ENCODE measurements at regions not wholly inside any gene's neighbourhood (a gene's known extent, or its start where the extent isn't known, plus 50 kb on each side); places are given as distances from the start of the nearest gene placed in this dataset.

- no peak for DNase-seq (ENCODE audit: low spot score)
Observed at GRCh38 chr3:81279481-81280379, 481.7 kb downstream of the GBE1 start.

GRCh38 chr3:81277853-81278252 is 483.6 kb downstream of the GBE1 start:
- DNase-seq (ENCODE audit: low spot score): no peak

- DNase-seq (ENCODE audit: low spot score): no peak
Observed at GRCh38 chr3:81274671-81275070, 486.8 kb downstream of the GBE1 start.

GRCh38 chr3:81270603-81271379 is 490.7 kb downstream of the GBE1 start:
- DNase-seq (ENCODE audit: low spot score): no peak

- no peak for DNase-seq (ENCODE audit: low spot score)
Observed at GRCh38 chr3:81268526-81268925, 492.9 kb downstream of the GBE1 start.

DNA sequence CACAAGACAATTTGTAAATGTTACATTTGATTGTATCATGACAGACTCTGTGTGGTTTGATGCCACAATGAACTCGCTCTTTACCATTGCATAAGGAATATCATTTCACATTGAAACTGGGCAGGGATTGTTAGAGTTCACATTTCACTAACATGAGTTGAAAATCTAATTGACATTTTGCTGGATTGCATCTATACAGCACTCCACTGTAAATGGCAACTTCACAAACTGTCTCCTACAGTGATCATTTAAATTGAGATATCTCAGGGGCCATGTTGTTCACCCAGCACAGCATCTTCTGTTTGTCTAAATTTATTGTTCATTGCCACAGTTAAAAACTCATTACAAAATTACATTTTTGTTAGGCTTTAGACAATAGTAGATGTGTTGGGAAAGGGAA is 499.4 kb downstream of the GBE1 start:
- no peak for DNase-seq (ENCODE audit: low spot score)

DNA sequence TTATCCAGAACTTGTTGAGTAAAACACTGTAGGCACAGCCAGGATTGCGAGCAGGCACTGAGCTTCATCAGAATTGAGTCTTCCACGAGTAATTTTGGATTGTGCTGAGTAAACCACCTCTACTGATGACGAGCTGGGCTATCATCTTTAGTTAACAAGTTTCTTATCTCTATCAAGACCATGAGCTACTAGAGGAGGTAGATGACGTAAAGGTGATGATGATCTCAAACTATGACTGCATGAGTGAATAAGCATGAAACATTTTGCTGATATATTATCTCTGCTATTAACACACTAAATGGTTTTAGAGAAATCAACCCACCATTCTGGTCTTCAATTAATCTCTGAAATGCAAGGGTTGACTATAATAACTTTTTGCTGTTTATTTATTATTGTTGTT is 506.0 kb downstream of the GBE1 start:
- no peak for DNase-seq (ENCODE audit: low spot score)

DNA sequence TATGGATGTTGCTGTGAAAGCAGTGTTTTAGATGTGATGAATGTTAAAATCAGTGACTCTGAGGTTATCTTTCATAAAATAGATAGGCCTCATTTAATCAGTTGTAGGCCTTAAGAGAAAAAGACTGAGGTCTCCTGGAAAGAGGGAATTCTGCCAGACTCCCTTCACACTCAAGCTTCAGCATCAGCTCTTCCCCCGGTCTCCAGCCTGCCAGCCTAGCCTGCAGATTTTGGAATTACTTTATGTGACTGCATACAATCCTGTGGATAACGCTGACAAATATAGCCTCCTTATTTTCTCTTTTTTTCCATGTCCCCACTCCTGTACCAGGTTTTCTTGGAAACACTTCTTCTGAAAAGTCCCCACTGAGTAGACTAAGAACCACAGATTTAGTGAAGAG is 510.3 kb downstream of the GBE1 start:
- no peak for DNase-seq (ENCODE audit: low spot score)

GRCh38 chr3:81249540-81250029 is 511.9 kb downstream of the GBE1 start:
- DNase-seq (ENCODE audit: low spot score): no peak

- no peak for DNase-seq (ENCODE audit: low spot score)
Observed at GRCh38 chr3:81245501-81245900, 515.9 kb downstream of the GBE1 start.

DNA sequence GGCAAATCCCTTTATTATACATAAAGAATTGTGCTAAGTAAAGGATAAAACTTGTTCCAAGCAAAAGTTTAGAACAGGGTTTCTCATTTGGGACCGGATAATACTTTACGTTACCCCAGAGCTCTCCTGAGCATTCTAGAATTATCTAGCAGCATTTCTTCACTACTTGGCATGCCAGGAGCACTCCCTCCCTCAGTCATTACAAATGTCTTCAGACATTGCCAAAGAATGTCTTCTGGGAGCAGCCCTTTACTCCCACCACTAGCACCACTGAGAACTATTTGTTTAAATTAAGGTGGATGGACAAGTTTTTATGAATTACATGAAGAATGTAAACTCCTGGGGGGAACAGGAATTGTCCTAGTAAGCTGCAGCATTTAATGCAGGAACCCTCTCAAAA is 516.4 kb downstream of the GBE1 start:
- DNase-seq (ENCODE audit: low spot score): no peak

DNA sequence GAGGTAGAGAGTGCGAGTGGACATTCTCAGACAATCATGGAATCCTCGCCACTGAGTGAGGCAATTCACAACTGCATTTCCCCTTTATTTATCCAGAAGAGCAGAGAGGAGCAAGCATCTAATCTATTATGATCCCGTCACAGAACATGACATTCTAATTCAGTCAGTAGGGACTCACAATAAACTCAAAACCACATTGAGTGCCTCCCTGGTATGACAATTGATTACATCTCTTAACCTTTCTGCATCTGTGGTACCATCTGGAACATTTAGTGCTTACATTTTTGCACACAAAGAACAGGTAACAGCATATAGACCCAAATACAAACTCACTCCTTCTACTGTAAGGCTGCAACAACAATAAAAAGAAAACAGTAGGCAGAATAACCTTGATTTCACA is 517.2 kb downstream of the GBE1 start:
- no peak for DNase-seq (ENCODE audit: low spot score)

DNA sequence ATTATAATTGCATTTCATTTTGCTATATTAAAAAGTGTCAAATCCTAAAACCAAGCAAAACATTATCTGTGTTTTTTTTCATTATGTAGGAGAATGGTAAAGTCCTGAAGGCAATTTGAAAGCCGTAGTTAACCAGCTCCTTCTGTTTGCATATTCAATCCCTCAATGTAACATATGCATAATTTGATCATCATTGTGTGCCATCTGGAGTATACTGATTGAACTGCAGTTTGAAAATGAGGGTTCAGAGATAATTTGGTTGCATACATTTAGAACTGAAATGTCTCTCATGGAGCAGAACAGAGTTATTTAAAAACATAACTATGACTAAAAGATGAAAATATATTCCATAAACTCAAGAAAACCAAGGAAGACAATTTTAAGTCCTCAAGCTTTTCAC is 518.6 kb downstream of the GBE1 start:
- no peak for DNase-seq (ENCODE audit: low spot score)

DNA sequence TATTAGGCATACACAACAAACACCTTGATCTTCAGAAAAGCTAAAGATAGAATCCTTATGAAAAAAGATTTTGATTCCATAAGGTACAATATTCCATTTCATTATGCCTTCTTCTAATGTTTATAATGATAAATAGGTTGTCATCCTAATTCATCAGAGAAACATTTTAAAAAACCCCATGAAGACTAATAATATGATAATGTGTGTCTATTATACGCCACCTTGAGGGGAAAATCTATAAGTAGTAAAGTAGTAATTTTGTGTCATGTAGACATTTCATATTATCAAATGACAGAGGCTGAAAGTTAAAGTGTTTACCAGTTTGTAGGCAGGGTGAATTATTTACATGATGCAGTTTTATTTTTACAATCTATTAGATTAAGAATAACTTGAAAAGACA is 524.3 kb downstream of the GBE1 start:
- no peak for DNase-seq (ENCODE audit: low spot score)

DNA sequence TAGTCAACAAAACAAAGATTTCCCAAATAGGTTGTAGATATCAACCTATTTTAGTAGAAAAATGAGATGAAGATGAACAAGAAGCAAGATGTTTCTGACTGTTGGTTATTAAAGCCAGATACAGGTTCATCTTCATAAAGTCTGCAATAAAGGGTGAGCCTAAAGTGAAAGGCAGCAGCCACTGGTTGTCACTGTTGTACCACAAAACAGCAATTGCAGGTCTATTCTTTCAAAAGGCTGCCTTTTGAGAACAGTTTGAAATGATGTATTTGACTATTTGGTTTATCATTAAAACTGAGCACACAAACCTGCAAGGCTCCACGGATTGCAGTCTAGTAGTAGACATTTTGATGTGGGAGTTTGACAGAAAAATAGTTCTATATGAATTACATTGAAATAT is 543.4 kb downstream of the GBE1 start:
- peak; percentile 5 for DNase-seq (ENCODE audit: low spot score)

DNA sequence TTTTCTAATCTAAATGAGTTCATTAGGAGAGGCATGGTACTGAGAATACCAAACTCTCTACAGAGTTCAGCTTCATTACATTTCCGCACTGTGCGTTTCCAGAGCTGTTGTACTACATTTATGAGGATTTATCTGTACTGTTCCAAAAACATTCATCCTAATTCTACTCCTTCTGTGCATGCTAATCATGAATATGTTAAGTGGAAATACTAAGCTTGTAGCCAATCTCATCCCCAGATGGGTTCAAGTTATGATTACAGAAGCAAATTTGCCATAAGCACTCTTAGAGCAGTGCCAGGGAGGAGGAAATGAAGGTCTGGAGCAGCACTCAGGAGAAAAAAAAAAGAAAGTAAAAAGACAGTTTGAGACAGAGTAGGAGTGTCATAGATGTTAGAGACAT is 544.3 kb downstream of the GBE1 start:
- DNase-seq (ENCODE audit: low spot score): no peak

DNA sequence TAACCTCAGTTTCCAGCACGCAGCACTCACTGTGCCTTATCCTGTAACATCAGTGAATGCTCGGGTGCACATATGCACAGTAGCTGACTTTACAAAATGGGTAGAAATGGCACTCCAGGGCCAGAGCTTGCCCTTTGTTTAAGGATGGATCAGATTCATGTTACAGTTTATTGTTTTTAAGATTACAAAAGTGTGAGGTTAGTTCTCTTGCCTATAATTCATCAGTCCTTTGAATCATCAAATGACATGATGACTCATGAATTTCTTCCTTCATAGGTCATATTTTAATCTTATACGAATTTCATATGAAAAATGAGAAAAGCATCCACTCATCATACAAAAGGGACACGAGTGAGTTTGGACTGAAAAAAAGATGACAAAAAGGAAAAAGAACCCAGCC is 545.3 kb downstream of the GBE1 start:
- DNase-seq (ENCODE audit: low spot score): peak; percentile 13

DNA sequence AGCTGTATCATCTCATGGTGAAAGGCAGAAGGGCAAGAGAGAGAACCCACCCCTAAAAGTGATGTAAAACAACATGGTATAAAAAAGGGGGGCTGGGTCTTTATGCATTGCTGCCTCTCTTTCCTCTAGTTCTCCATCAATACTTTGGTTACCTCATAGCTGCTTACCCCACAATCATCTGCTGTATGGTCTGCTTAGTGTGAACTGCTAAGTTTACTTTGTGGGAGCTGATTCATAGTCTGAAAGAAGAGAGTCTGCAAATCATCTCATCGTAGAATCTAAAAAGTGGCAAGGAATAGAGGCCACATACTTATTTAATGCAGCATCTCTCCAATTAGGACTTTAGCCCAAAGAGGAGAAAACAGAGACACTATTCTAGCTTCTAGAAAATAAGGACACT is 546.8 kb downstream of the GBE1 start:
- DNase-seq (ENCODE audit: low spot score): peak; percentile 5

DNA sequence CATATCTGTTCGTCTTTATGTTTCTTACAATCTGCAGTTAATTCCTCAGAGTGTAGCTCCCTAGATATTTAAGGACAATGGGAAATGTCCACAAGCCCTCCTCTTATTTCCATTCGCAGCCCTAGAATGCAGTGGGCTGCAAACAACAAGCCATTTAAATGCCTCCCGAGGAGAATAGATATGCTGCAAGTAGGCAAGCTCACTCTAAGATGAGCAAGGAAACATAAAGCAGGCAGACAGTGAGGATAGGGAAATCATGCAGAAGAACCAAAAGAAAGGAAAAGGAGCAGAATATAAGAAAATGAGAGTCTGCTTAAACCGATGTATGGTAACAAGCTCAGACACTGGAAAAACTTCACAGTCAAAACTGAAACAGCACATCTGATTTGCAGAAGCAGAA is 561.9 kb downstream of the GBE1 start:
- no peak for DNase-seq (ENCODE audit: low spot score)

- no peak for DNase-seq (ENCODE audit: low spot score)
Observed at GRCh38 chr3:81198756-81199155, 562.7 kb downstream of the GBE1 start.

GRCh38 chr3:81198216-81198615 is 563.2 kb downstream of the GBE1 start:
- no peak for DNase-seq (ENCODE audit: low spot score)

DNA sequence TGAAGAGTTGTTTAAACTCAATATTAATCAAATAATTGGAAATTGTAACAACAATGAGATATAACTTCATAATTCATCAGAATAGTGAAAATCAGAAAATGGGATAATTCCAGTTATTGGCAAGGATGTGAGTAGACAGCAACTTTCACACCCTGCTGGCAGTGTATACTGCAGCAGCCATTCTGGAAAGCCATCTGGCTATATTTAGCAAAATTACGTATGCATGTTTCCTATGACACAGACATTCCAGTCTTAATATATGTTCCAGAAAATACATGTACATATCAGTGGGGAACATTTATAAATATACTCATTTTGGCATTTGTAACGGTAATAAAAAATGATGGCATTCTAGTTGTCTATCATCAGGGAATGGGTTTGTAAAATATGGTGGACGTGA is 564.1 kb downstream of the GBE1 start:
- no peak for DNase-seq (ENCODE audit: low spot score)

DNA sequence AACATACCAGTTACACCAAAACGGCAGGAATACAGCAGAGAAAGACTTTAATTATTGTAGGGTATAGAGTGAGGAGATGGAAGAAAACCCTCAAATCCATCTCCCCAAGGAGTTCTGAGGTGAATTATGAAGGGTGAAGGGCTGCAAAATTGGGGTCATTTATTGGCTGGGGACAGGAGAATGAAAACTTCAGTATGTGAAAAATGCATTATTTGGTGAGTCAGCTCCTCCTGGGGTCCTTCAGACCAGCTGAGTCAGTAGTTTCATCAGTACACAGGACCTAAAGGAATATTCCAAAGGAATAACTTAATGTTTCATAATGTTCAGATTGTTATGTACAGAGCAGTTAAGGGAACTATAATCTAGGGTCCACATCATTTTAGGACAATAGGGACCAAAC is 566.0 kb downstream of the GBE1 start:
- DNase-seq (ENCODE audit: low spot score): no peak

Data from AG08396 (cell line).